Medulla oblongata (tissue), 1 donor: ENCODE measurements at regions not wholly inside any gene's neighbourhood (a gene's known extent, or its start where the extent isn't known, plus 50 kb on each side); places are given as distances from the start of the nearest gene placed in this dataset.
"Not testable (repeated sequence)": the region's sequence is repeated elsewhere in the genome, so short reads cannot be mapped to it uniquely, and the experiment has no call there.

Experiments
- DNase-seq: peaks from one replicate; pipeline ENCODE4 v3.0.0-alpha.2; 2015; ENCODE audit errors: extremely low spot score

DNA sequence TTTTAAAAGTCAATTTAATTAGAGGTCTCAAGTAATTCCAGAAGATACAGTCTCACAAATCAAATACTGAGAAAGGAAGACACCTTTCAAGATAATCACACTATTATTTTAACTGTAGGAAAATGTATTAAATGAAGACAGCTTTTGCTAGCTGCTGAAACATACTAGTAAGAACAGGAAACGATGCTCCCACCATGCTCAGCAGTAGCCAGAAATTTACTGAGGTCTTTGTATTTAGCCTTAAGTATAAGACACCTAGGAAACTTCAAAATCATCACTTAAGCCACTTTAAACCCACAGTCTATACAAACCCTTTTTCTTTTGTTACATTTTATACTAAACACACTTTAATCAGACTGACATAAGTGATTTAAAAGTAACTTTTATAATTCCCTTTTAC, 72.7 kb upstream of the NPIPB12 start:
- DNase-seq: not testable (repeated sequence)

DNA sequence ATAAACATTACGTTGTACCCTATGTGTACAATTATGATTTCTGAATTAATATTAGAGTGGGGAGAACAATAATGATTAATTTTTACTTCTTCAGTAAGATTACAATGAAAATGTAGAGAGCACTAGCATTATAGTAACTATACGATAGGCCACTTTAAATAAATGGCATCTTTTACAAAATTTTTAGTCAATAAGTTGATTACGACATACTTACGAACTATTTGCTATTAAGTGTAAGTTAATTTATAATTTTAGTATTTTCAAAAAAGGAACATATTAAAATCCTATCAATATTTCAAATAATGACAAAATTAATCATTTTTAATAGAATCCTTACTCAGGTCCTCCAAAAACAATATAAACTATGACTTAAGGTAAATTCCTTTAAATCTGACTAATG, 75.6 kb upstream of the NPIPB12 start:
- DNase-seq: not testable (repeated sequence)

DNA sequence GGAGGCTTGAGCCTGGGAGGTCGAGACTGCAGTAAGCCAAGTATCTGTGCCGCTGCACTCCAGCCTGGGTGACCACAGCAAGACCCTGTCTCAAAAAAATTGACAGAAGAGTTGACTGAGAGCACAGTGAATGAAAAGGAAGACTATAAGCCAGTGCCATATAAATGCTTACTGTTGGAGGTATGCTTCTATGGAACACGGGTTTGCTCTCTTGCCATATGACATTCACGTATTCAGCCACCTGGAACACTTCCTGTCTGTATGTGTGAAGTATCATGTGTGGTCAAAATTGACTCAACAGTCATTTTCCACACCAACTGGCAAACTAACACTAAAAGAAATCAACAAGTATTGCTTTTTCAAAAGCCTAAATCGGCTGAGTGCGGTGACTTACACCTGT, 71.1 kb upstream of the SPN start:
- not testable (repeated sequence) for DNase-seq

DNA sequence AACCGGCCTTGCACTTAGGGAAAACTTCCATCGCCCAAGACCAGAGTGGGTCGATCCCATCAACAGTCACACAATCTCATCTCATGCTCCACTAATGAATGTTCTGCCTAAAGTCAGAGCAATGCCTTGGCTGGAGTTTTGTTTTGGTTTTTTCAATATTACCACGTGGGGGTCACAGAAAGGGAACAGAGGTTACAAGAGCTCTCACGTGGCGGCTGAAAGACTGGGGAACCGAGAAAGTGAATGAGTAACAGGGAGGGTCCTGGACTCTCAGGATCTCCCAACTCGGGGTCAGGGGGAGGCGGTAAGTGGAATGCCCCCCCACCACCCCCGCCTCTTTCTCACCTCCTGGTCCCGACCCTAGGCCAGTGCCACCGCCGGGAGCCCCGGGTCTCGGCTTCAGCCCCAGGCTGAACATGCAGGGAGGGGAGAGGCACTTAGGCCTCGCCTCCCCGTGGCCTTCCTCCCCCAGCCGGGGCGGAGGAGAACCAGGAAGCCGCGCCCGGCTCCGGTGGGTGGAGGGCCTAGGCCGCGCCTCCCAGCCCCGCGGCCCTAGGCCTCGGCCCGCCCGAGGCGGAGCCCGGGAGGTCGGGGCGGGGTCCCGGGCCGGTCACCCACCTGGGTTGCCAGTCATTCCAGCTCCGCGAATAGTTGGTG, 68.7 kb upstream of the SPN start:
- peak; percentile 16 for DNase-seq

DNA sequence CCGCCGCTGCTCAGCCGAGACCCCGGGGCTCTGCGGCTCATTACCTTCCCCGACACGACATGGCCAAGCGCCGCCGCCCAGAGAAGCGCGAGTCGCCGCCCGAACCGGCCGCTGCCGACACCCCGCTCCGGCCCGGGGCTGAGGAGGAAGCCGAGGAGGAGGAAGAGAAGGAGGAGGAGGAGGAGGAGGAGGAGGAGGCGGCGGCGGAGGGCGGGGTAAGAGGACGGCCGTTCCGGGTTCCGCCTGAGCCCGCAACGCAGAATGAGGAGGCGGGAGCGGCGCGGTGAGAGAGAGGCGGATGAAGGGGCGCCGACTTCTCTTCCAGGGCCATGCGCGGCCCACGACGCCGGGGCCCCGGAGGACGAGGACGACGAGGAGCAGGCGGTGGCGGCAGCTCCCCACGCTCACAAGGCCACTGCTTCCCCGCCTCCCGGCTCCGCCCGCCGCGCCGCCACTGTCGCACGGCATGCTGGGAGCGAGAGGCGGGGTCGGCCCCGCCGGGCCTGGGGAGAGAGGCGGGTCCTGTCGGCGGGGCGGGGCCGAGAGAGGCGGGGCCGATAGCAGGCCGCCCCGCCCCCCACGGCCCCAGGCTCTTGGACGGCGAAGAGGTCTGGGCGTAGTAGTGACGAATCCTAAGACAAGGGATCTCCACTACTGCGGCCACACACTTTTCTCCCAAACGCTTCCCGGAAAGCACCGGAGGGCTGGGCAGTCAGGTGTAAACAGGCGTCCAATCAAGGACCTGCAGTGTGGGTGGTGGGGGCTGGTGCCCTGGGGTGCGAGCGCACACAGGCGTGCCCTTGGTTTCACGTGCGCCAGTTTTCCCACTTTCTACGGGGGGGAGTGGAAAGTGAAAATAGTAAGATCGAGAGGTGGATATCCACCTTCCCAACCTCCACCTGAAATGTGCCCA, 67.9 kb upstream of the SPN start:
- DNase-seq: peak; percentile 93

DNA sequence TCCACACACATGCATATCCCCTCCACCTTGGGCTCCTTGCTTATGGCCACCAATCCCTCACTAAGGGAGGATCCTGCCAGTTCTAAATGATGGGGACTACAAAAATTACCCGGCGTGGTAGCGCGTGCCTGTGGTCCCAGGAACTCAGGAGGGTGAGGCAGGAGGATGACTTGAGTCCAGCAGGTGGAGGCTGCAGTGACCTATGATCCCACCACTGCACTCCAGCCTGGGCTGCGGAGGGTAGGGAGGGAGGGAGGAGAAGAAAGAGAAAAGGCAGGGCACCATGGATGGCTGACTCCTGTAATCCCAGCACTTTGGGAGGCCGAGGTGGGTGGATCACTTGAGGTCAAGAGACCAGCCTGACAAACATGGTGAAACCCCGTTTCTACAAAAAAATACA, 66.0 kb upstream of the SPN start:
- DNase-seq: not testable (repeated sequence)

DNA sequence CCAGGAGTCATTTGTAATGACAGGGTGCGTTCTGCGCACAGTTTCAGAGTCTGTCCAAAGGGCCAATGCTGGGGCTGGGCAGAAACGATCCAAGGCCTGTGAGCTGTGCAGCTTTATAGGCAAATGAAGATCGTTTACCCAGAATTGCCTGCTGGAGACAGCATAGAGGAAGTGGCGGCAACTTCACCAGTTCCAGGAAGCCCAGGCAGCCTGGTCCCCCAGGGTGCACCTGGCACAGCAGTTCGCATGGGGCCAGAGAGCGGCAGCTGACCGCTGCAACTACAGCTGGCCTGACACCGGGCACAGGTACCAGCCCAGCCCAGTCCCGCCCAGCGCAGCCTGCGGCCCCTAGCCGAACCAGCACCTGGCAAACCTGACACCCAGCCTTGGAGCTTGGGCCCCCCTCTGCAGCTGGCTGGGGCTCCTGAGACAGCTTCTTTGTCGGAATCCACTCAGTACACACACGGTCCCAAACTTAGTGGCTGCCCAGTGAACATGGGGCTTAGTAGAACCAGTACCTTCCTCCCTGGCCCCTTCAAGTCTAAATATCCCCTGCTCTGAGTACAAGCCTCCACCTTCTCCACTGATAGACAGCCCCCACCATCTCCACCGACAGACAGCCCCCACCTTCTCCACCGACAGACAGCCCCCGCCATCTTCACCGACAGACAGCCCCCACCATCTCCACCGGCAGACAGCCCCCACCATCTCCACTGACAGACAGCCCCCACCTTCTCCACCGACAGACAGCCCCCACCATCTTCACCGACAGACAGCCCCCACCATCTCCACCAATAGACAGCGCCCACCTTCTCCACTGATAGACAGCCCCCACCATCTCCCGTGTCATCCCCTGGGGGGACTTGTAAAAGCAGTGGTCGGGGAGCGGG, 62.7 kb upstream of the SPN start:
- DNase-seq: peak; percentile 13

DNA sequence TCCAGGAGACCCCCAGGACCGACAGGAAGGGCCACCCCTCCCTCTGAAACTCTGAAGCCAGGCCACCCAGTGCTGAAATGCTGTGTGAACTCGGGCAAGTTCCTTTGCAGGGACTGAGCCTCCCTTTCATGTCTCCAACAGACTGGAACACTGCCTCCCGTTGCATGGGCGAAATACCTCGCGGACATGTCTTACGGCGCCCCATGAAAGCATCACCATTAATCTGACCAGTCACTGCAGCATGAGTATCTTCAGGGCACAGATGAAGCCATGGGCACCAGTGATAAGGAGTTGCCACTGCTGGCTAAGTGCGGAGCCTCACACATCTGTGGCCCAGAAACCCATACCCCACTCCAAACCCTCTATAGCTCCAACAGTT, 60.8 kb upstream of the SPN start:
- not testable (repeated sequence) for DNase-seq

DNA sequence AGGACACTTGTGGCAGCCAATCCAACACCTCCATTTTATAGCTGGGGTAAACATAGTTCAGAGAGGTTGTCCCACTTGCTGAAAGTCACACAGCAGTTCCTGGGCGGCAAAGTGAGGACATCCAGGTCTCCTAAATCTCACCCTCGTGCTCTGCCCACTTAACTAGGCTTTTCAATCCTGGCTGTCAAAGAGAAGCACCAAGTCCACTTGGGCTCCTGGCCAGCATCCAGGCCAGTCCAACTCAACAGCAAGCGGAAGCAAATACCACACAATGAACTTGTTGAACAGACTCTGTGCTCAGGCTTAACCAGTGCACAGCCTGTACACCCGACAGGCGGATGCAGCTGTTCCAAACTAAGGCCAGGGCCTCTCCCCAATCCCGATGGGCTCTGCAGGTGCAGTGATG, 60.4 kb upstream of the SPN start:
- not testable (repeated sequence) for DNase-seq

DNA sequence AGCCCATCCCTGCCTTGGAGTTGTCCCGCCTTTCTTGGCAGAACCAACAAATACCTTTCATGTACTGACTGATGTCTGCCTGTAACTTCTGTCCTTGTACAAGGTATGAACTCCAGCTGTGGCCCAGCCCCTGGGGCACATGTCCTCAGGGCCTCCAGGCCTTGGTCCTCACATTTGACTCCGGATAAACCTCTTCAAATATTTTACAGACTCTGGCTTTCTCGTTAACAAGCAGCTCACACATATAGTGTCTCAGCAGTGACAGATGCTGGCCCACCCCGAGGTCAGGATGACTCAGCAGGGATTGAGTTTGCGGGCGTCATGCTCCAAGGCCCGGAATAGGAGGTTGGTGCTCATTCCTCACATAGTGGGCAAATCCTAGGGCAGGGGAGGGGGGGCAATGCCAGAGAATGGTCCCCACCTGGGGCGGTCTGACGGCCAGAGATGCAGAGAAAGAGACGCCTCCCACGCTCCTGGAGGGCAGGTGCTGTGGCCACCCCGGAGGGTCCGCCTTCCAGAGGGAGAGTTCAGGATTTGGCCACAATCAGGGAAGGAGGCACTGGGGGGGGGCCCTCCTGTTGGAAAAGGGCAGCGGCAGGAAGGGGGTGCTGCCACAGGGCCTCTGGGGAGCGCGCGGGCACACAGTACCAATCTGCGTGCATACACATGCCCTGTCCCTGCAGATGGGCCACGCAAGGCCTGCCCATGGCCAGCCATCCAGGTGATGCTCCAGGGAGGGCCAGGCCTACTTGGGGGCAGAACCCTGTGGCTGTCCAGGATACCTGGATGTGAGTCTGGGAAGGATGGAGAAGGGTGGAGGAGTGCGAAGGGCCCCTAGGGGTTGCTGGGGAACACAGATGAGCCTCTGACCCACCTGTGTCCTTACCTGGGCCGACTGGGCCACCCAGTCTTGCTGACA, 58.2 kb upstream of the SPN start:
- not testable (repeated sequence) for DNase-seq

DNA sequence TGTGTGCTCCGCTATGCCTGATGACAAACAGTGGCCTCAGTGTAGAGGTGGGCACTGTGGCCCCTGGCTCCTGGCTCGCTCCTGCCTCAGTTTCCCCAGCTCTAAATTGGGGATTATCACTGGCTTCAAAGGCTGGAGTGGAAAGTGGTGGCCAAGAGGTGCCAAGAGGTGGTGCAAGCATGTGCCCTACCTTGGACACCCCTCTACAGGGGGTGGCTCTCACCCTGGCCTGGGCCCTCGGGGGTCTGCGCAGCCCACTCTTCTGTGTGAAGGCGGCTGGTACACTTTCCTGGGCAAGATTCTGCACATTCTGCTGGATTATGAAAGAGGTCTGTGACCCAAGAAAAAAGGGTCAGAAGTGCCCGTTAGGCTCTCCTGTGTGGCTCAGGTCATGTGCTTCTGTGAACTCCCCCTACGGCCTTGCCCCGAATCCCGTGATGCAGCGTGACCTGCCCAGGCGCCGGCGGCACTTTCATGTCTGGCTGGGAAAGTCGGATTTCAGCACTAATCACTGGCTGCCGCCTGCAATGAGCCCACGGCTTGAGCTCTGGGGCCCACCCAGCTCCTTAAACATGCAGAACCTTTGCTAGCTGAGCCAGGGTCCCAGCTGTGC, 57.3 kb upstream of the SPN start:
- not testable (repeated sequence) for DNase-seq

DNA sequence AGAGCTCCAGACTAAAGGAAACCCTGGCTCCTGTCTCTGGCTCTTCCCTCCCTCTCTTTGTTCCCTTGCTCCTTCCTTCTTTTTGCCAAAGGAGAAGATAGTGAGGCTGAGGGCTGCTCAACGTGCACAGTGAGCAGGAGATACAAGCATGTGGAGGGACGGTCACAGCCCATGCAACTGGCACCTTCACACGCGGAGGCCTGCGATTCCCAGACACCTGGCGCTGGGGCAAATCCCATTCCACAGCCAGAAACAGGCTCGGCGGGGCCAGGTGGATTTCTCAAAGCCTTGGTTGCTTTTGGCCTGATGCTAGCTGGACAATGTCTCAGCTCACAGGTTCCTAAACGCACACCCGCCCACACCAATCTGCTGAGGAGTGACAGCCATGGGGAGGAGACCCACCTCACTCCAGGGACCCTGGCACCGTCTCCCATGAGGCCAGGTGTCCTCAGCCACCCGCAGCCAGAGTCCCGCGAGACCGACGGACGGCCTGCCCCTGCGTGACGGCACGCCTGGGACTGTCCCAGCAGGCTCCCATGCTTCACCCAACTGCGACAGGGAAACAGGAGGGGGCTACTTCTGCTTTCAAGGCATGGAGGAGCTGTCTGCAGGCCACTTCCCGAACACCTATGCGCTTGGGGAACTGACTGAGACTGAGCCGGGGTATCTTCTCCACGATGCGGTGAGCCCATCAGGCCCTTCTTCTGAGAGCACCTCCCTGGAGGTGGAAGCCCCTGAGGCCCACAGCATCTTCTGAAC, 56.2 kb upstream of the SPN start:
- not testable (repeated sequence) for DNase-seq

DNA sequence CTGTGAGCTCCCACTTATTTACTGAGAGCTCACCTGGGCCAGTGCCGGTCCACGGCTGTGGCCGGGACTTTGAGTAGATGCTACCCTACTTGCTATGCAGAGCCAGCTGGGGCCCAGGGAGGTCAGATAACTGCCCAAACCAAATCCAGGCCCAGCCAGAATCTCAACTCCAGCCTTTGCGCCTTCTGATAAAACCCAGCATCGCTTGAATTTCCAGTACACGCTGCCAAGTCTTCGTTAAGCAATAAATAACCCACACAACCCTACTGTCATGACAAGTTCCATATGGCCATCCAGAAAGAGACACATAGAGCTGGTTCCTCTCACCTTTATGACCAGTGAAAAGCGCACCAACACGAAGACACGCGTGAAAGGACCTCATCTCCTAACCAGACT, 55.6 kb upstream of the SPN start:
- DNase-seq: not testable (repeated sequence)

DNA sequence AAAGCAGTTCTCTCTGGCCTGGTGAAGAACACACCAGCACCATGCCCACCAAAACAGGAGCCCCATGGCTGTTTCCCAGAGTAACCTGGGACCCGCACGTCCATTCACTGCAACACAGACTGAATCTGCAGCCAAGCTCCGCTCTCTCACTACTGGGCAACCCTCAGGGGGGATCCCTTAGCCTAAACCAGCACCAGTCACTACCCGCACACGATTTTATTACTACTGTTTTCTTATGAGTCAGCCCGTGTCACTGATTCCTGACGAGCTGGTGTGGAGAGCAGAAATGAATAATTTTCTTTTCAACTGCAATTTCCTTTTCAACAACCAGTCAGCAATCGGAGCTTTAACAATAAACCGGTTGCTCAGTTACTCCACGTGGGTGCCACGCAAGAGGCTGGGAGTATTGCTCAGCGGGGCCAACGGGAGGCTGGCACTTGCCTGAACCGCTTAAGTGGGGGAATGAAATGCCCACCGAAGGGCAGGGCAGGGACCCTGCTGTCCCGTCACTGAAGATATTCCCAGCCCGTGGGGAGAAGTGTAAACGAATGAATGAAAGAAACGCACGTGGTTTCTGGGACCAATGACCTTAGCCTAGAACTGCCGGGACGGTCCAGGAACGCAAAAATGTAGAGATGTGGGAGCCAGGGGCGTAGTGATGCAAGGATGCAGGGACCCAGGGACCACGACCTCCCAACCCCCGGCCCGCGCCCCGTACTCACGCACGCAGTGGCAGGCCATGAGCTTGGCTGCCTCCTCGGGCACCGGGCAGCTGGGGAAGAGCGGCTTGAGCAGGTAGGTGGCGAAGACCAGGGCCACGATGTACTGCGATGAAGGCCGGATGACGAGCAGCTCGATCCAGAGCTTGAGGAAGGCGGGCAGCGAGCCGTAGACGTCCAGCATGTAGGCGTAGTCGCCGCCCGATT, 50.4 kb upstream of the SPN start:
- not testable (repeated sequence) for DNase-seq
